CD14-positive monocyte (primary cell): ENCODE measurements at regions not wholly inside any gene's neighbourhood (a gene's known extent, or its start where the extent isn't known, plus 50 kb on each side); places are given as distances from the start of the nearest gene placed in this dataset.

Experiments
- DNase-seq, 3 donors: peaks; one replicate each; pipeline ENCODE4 v3.0.0-alpha.2; 2011 to 2022
- H2AFZ ChIP-seq: 2 replicates; pipeline ENCODE4 v1.6.0; 2012; ENCODE audit warnings: mild to moderate bottlenecking, low read depth, low read length, inconsistent platforms; ENCODE audit not compliant: insufficient read depth, poor library complexity, severe bottlenecking
- H3K27ac ChIP-seq, 2 donors: 1 replicate in 1 of 2; 2 replicates in 1 of 2; pipeline ENCODE4 v1.5.1; 2012 to 2013; ENCODE audit warnings: low read length in 2 of 2, control low read depth in 1 of 2, inconsistent platforms in 1 of 2, low read depth in 1 of 2, mild to moderate bottlenecking in 1 of 2
- H3K27me3 ChIP-seq, 2 donors: one replicate each; pipeline versions ENCODE4 v1.6.0 to v1.6.1; 2011 to 2013; ENCODE audit warnings: low read length in 2 of 2; ENCODE audit not compliant: control insufficient read depth in 2 of 2, insufficient read depth in 2 of 2
- H3K36me3 ChIP-seq, 2 donors: replicated peaks in 1 of 2; 1 replicate in 1 of 2; 2 replicates in 1 of 2; pipeline versions ENCODE4 v1.5.1 to v1.6.1; 2012 to 2013; ENCODE audit warnings: low read length in 2 of 2, control low read depth in 1 of 2, inconsistent platforms in 1 of 2, mild to moderate bottlenecking in 1 of 2; ENCODE audit not compliant: insufficient read depth in 2 of 2, control insufficient read depth in 1 of 2
- H3K4me1 ChIP-seq, 2 donors: 1 replicate in 1 of 2; 2 replicates in 1 of 2; pipeline versions ENCODE4 v1.5.1 to v1.6.1; 2012 to 2013; ENCODE audit warnings: low read length in 2 of 2, control low read depth in 1 of 2, inconsistent platforms in 1 of 2, mild to moderate bottlenecking in 1 of 2, moderate library complexity in 1 of 2; ENCODE audit not compliant: insufficient read depth in 2 of 2, control insufficient read depth in 1 of 2
- H3K4me2 ChIP-seq: replicated peaks from 2 replicates; pipeline ENCODE3; 2012; ENCODE audit warnings: low read length, moderate library complexity, mild to moderate bottlenecking; ENCODE audit not compliant: poor library complexity, severe bottlenecking; ENCODE audit errors: extremely low read depth
- H3K4me3 ChIP-seq, 3 experiments: fragments of 200-600 bp in 1 of 3; sonication (generic) in 1 of 3; replicated peaks in 1 of 3; 1 replicate in 2 of 3; 2 replicates in 1 of 3; pipeline ENCODE4 v1.5.1; 2011 to 2013; ENCODE audit warnings: low read length in 3 of 3, mild to moderate bottlenecking in 3 of 3, control low read depth in 2 of 3, low read depth in 2 of 3, inconsistent platforms in 1 of 3, moderate library complexity in 1 of 3
- H3K79me2 ChIP-seq: 2 replicates; pipeline ENCODE4 v1.6.0; 2012; ENCODE audit warnings: mild to moderate bottlenecking, control low read depth, inconsistent platforms, low read length, moderate library complexity; ENCODE audit not compliant: insufficient read depth
- H3K9ac ChIP-seq: 2 replicates; pipeline ENCODE4 v1.6.0; 2017; ENCODE audit warnings: low read length, mild to moderate bottlenecking; ENCODE audit not compliant: insufficient read depth, poor library complexity, severe bottlenecking
- H3K9me3 ChIP-seq, 2 donors: replicated peaks in 1 of 2; 1 replicate in 1 of 2; 2 replicates in 1 of 2; pipeline versions ENCODE4 v1.5.1 to v1.6.1; 2012 to 2013; ENCODE audit warnings: low read length in 2 of 2, control low read depth in 1 of 2; ENCODE audit not compliant: control insufficient read depth in 1 of 2, insufficient read depth in 1 of 2
- H4K20me1 ChIP-seq: 2 replicates; pipeline ENCODE4 v1.6.0; 2012; ENCODE audit warnings: mild to moderate bottlenecking, low read length, control low read depth, moderate library complexity; ENCODE audit not compliant: insufficient read depth
- H3K27ac Mint-ChIP-seq, 7 donors: one replicate each; pipeline ENCODE4 v1.8.0; 2020; ENCODE audit warnings: mild to moderate bottlenecking in 7 of 7, mixed read lengths in 7 of 7, moderate library complexity in 6 of 7, inconsistent platforms in 2 of 7
- H3K27me3 Mint-ChIP-seq, 3 donors: one replicate each; pipeline ENCODE4 v1.8.0; 2021 to 2022; ENCODE audit warnings: low read depth in 3 of 3, mild to moderate bottlenecking in 3 of 3, mixed read lengths in 3 of 3, moderate library complexity in 3 of 3, inconsistent platforms in 1 of 3
- H3K36me3 Mint-ChIP-seq, 2 donors: one replicate each; pipeline ENCODE4 v1.8.0; 2020; ENCODE audit warnings: mixed read lengths in 2 of 2, inconsistent platforms in 1 of 2, mild to moderate bottlenecking in 1 of 2
- H3K4me1 Mint-ChIP-seq: one replicate; pipeline ENCODE4 v1.8.0; 2020; ENCODE audit warnings: mild to moderate bottlenecking, mixed read lengths
- H3K4me3 Mint-ChIP-seq, 2 donors: one replicate each; pipeline ENCODE4 v1.8.0; 2020; ENCODE audit warnings: mild to moderate bottlenecking in 2 of 2, mixed read lengths in 2 of 2, moderate library complexity in 1 of 2
- H3K9me3 Mint-ChIP-seq, 7 donors: one replicate each; pipeline ENCODE4 v1.8.0; 2020 to 2022; ENCODE audit warnings: mixed read lengths in 7 of 7, mild to moderate bottlenecking in 6 of 7, moderate library complexity in 6 of 7, inconsistent platforms in 2 of 7
- WGBS: methylation state at CpG from one replicate; pipeline ENCODE4 v1.1.5; 2013; ENCODE audit warnings: missing lambda C conversion rate; ENCODE audit not compliant: insufficient coverage; 5-methylcytosine and 5-hydroxymethylcytosine counted together
- intact Hi-C, 2 donors: fragments of 100-400 bp; cut with micrococcal nuclease; formaldehyde crosslinking; loops; one replicate each; pipeline versions ENCODE4 v1.15.0 to v1.15.1; 2023
- TF ChIP-seq, protein P1 (sequence below): fragments of 200-600 bp; IDR thresholded peaks from one replicate; pipeline ENCODE4 v1.8.0; 2022; ENCODE audit warnings: antibody characterized with exemption, mild to moderate bottlenecking

- no peaks in the 10 kb centered on the region for H3K36me3 Mint-ChIP-seq
- no peak overlapping the region for H3K27ac Mint-ChIP-seq
- Histone ChIP-seq H3K27me3 (no peaks in the 10 kb centered on the region), H3K27ac (no peak overlapping the region), H3K79me2 (no peaks in the 10 kb centered on the region), H3K36me3 (no peaks in the 10 kb centered on the region), H2AFZ (no peak overlapping the region), H3K4me3 (no peak overlapping the region), H3K9ac (no peak overlapping the region), H3K9me3 (no peaks in the 10 kb centered on the region), H4K20me1 (no peaks in the 10 kb centered on the region), H3K4me2 (no peak overlapping the region), H3K4me1 (no peaks in the 10 kb centered on the region)
- H3K9me3 Mint-ChIP-seq: peaks cover 0 to 2% (median 0%) of the 10 kb centered on the region in 7 donors
- no CpG with 5 or more reads among the region's 1 CpG for WGBS
- TF ChIP-seq, protein P1, sequence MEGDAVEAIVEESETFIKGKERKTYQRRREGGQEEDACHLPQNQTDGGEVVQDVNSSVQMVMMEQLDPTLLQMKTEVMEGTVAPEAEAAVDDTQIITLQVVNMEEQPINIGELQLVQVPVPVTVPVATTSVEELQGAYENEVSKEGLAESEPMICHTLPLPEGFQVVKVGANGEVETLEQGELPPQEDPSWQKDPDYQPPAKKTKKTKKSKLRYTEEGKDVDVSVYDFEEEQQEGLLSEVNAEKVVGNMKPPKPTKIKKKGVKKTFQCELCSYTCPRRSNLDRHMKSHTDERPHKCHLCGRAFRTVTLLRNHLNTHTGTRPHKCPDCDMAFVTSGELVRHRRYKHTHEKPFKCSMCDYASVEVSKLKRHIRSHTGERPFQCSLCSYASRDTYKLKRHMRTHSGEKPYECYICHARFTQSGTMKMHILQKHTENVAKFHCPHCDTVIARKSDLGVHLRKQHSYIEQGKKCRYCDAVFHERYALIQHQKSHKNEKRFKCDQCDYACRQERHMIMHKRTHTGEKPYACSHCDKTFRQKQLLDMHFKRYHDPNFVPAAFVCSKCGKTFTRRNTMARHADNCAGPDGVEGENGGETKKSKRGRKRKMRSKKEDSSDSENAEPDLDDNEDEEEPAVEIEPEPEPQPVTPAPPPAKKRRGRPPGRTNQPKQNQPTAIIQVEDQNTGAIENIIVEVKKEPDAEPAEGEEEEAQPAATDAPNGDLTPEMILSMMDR: no peak
- H3K4me1 Mint-ChIP-seq: no peaks in the 10 kb centered on the region
- intact Hi-C loops: no loop called here
- H3K27me3 Mint-ChIP-seq: peaks cover 0 to 2% (median 0%) of the 10 kb centered on the region in 3 donors
- DNase-seq: no peak
- no peak overlapping the region for H3K4me3 Mint-ChIP-seq
These were observed 115.4 kb upstream of the NTRK2 start for GRCh38 chr9:84554069-84554664.

GRCh38 chr9:84556556-84556955 is 113.0 kb upstream of the NTRK2 start:
- Histone ChIP-seq H3K4me2 (no peak overlapping the region), H3K27me3 (no peaks in the 10 kb centered on the region), H3K4me3 (no peak overlapping the region), H3K9me3 (no peaks in the 10 kb centered on the region), H2AFZ (no peak overlapping the region), H3K79me2 (no peaks in the 10 kb centered on the region), H4K20me1 (no peaks in the 10 kb centered on the region), H3K36me3 (no peaks in the 10 kb centered on the region), H3K9ac (no peak overlapping the region), H3K27ac (no peak overlapping the region), H3K4me1 (no peaks in the 10 kb centered on the region)
- WGBS: no CpG with 5 or more reads among the region's 1 CpG
- no peak for DNase-seq
- Mint-ChIP-seq H3K9me3 (peaks cover 0 to 2% (median 0%) of the 10 kb centered on the region in 7 donors), H3K27ac (no peak overlapping the region), H3K36me3 (no peaks in the 10 kb centered on the region), H3K27me3 (peaks cover 0 to 2% (median 0%) of the 10 kb centered on the region in 3 donors), H3K4me3 (no peak overlapping the region), H3K4me1 (no peaks in the 10 kb centered on the region)
- TF ChIP-seq, protein P1: no peak
- intact Hi-C loops: no loop called here
